Keratinocyte (primary cell): ENCODE measurements at regions not wholly inside any gene's neighbourhood (a gene's known extent, or its start where the extent isn't known, plus 50 kb on each side); places are given as distances from the start of the nearest gene placed in this dataset.

Source experiments
- EZH2 ChIP-seq: IDR thresholded peaks from one replicate; pipeline ENCODE4 v1.6.1; 2012; ENCODE audit warnings: inconsistent platforms, mild to moderate bottlenecking, low read length, moderate library complexity
- TF ChIP-seq, protein P1 (sequence below), 3 experiments: IDR thresholded peaks in 1 of 3; conservative IDR thresholded peaks in 1 of 3; optimal IDR thresholded peaks in 1 of 3; 2 replicates in 2 of 3; 3 replicates in 1 of 3; pipeline versions ENCODE3 to v1.5.1; 2011; ENCODE audit warnings: low read length in 3 of 3, mild to moderate bottlenecking in 3 of 3, moderate library complexity in 2 of 3, control low read depth in 1 of 3, inconsistent platforms in 1 of 3; ENCODE audit not compliant: insufficient read depth in 2 of 3; ENCODE audit errors: extremely low read depth in 1 of 3

DNA sequence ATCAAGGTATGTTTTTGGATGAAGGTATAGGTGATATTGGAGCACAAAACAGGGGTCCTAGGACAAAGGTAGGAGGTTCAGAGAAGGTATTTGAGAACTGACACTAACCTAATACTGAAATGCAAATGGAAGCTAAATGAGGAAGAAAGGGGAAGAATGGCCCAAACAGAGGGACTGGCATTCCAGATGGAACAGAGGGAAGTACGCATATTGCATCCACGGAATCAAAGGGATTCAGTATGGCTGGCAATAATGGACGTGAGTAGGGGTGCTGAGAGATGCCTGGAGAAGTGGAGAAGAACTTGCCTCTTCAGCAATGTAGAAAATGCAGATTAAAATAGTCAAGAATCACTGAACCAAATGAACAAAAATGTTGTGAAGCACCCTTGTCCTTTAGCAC, 283.5 kb upstream of the DACH1 start:
- TF ChIP-seq, protein P1, sequence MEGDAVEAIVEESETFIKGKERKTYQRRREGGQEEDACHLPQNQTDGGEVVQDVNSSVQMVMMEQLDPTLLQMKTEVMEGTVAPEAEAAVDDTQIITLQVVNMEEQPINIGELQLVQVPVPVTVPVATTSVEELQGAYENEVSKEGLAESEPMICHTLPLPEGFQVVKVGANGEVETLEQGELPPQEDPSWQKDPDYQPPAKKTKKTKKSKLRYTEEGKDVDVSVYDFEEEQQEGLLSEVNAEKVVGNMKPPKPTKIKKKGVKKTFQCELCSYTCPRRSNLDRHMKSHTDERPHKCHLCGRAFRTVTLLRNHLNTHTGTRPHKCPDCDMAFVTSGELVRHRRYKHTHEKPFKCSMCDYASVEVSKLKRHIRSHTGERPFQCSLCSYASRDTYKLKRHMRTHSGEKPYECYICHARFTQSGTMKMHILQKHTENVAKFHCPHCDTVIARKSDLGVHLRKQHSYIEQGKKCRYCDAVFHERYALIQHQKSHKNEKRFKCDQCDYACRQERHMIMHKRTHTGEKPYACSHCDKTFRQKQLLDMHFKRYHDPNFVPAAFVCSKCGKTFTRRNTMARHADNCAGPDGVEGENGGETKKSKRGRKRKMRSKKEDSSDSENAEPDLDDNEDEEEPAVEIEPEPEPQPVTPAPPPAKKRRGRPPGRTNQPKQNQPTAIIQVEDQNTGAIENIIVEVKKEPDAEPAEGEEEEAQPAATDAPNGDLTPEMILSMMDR (optimal IDR thresholded peaks at IDR 0.05 in 1 of 3, IDR thresholded peaks at IDR 0.05 in 1 of 3, conservative IDR thresholded peaks at IDR 0.05 in 1 of 3; ENCODE audit: extremely low read depth in 1 of 3, insufficient read depth in 2 of 3, low read length in 3 of 3): no peak
- no peak for TF ChIP-seq EZH2
